GM23338 (cell line): ENCODE measurements at regions not wholly inside any gene's neighbourhood (a gene's known extent, or its start where the extent isn't known, plus 50 kb on each side); places are given as distances from the start of the nearest gene placed in this dataset.
"Not testable (repeated sequence)": the region's sequence is repeated elsewhere in the genome, so short reads cannot be mapped to it uniquely, and the experiment has no call there.

Experiments
- ATAC-seq: fragments of 200-7000 bp; cut with Tn5 transposase; 3 replicates; pipeline ENCODE4 v1.9.1; 2020
- DNase-seq: peaks from one replicate; pipeline ENCODE4 v3.0.0-alpha.2; 2015; ENCODE audit warnings: low spot score
- H2AFZ ChIP-seq: fragments of 200-600 bp; sonication (generic); 2 replicates; pipeline ENCODE4 v1.8.0; 2016; ENCODE audit warnings: antibody characterized with exemption, mild to moderate bottlenecking, moderate library complexity
- H3F3A ChIP-seq: fragments of 200-600 bp; sonication (generic); replicated peaks from 2 replicates; pipeline ENCODE4 v1.8.0; 2017; ENCODE audit warnings: antibody characterized with exemption, mixed run types, low read depth
- H3K27ac ChIP-seq: fragments of 200-600 bp; sonication (generic); 2 replicates; pipeline ENCODE4 v1.6.1; 2016; ENCODE audit warnings: low read depth
- H3K27me3 ChIP-seq: fragments of 200-600 bp; sonication (generic); 2 replicates; pipeline ENCODE4 v1.8.0; 2016; ENCODE audit warnings: mild to moderate bottlenecking, mixed run types, moderate library complexity; ENCODE audit not compliant: insufficient read depth
- H3K36me3 ChIP-seq: fragments of 200-600 bp; sonication (generic); 2 replicates; pipeline ENCODE4 v1.8.0; 2016; ENCODE audit warnings: mild to moderate bottlenecking; ENCODE audit not compliant: insufficient read depth
- H3K4me1 ChIP-seq: fragments of 200-600 bp; sonication (generic); 2 replicates; pipeline ENCODE4 v1.8.0; 2016; ENCODE audit warnings: mild to moderate bottlenecking, moderate library complexity; ENCODE audit not compliant: insufficient read depth
- H3K4me2 ChIP-seq: fragments of 200-600 bp; sonication (generic); 2 replicates; pipeline ENCODE4 v1.7.1; 2017; ENCODE audit warnings: mixed run types
- H3K4me3 ChIP-seq: fragments of 200-600 bp; sonication (generic); 2 replicates; pipeline ENCODE4 v1.6.1; 2016; ENCODE audit warnings: mixed run types
- H3K79me2 ChIP-seq: fragments of 200-600 bp; sonication (generic); replicated peaks from 2 replicates; pipeline ENCODE4 v1.8.0; 2017; ENCODE audit warnings: mild to moderate bottlenecking; ENCODE audit not compliant: insufficient read depth
- H3K9me2 ChIP-seq: fragments of 200-600 bp; sonication (generic); 2 replicates; pipeline ENCODE4 v1.8.0; 2017; ENCODE audit not compliant: insufficient read depth
- H4K20me1 ChIP-seq: fragments of 200-600 bp; sonication (generic); replicated peaks from 2 replicates; pipeline ENCODE4 v1.8.0; 2017; ENCODE audit warnings: mild to moderate bottlenecking; ENCODE audit not compliant: insufficient read depth
- H3K27ac Mint-ChIP-seq: 2 replicates; pipeline ENCODE4 v1.8.0; 2020; ENCODE audit warnings: inconsistent platforms, mild to moderate bottlenecking, moderate library complexity, mixed read lengths
- H3K27me3 Mint-ChIP-seq: 3 replicates; pipeline ENCODE4 v1.8.0; 2022; ENCODE audit warnings: low read depth, mild to moderate bottlenecking, moderate library complexity, mixed read lengths, inconsistent platforms; ENCODE audit not compliant: insufficient read depth, poor library complexity
- H3K36me3 Mint-ChIP-seq: 3 replicates; pipeline ENCODE4 v1.8.0; 2021; ENCODE audit warnings: low read depth, mild to moderate bottlenecking, inconsistent platforms, moderate library complexity, mixed read lengths
- H3K4me1 Mint-ChIP-seq: 3 replicates; pipeline ENCODE4 v1.8.0; 2020; ENCODE audit warnings: mild to moderate bottlenecking, inconsistent platforms, mixed read lengths
- H3K4me3 Mint-ChIP-seq: 3 replicates; pipeline ENCODE4 v1.8.0; 2021; ENCODE audit warnings: moderate library complexity, mild to moderate bottlenecking, inconsistent platforms, mixed read lengths
- H3K9me3 Mint-ChIP-seq: 3 replicates; pipeline ENCODE4 v1.8.0; 2020; ENCODE audit warnings: moderate library complexity, mild to moderate bottlenecking, inconsistent platforms, mixed read lengths
- CREB1 ChIP-seq: fragments of 250-450 bp; sonication (Bioruptor Pico); IDR thresholded peaks from 2 replicates; pipeline ENCODE4 v1.5.0; 2020; ENCODE audit warnings: low read depth, mild to moderate bottlenecking, moderate library complexity
- EZH2 ChIP-seq: fragments of 200-600 bp; sonication (generic); IDR thresholded peaks from one replicate; pipeline ENCODE4 v1.8.0; 2017; ENCODE audit warnings: antibody characterized with exemption, mild to moderate bottlenecking, low read depth; ENCODE audit not compliant: unreplicated experiment
- EZH2phosphoT487 ChIP-seq: fragments of 200-600 bp; sonication (generic); IDR thresholded peaks from one replicate; pipeline ENCODE4 v1.8.1; 2018; ENCODE audit warnings: antibody characterized with exemption; ENCODE audit not compliant: unreplicated experiment
- POLR2AphosphoS5 ChIP-seq: IDR thresholded peaks from 2 replicates; pipeline ENCODE4 v1.6.1; 2016; ENCODE audit warnings: antibody characterized with exemption, low read depth
- STAT1 ChIP-seq: IDR thresholded peaks from one replicate; pipeline ENCODE4 v1.6.1; 2016; ENCODE audit warnings: antibody characterized with exemption; ENCODE audit not compliant: unreplicated experiment
- ZNF114 ChIP-seq: fragments of 250-450 bp; sonication (Bioruptor Pico); IDR thresholded peaks from 2 replicates; pipeline ENCODE4 v1.5.0; 2020; ENCODE audit warnings: mild to moderate bottlenecking, moderate library complexity
- ZNF331 ChIP-seq: fragments of 250-450 bp; sonication (Bioruptor Pico); IDR thresholded peaks from 2 replicates; pipeline ENCODE4 v1.5.0; 2020; ENCODE audit warnings: low read depth, mild to moderate bottlenecking, moderate library complexity
- TF ChIP-seq, protein P1 (sequence below), 2 experiments: fragments of 200-600 bp in 1 of 2; sonication (generic) in 1 of 2; conservative IDR thresholded peaks; 2 replicates each; pipeline versions ENCODE4 v1.5.1 to v1.6.1; 2016 to 2017; ENCODE audit warnings: antibody characterized with exemption in 2 of 2, low read depth in 2 of 2, mild to moderate bottlenecking in 2 of 2, moderate library complexity in 1 of 2
- TF ChIP-seq, protein P2 (sequence below): IDR thresholded peaks from one replicate; pipeline ENCODE4 v1.6.1; 2018; ENCODE audit warnings: antibody characterized with exemption; ENCODE audit not compliant: unreplicated experiment
- TF ChIP-seq, protein P3 (sequence below): IDR thresholded peaks from 2 replicates; pipeline ENCODE4 v1.6.1; 2016; ENCODE audit warnings: antibody characterized with exemption

DNA sequence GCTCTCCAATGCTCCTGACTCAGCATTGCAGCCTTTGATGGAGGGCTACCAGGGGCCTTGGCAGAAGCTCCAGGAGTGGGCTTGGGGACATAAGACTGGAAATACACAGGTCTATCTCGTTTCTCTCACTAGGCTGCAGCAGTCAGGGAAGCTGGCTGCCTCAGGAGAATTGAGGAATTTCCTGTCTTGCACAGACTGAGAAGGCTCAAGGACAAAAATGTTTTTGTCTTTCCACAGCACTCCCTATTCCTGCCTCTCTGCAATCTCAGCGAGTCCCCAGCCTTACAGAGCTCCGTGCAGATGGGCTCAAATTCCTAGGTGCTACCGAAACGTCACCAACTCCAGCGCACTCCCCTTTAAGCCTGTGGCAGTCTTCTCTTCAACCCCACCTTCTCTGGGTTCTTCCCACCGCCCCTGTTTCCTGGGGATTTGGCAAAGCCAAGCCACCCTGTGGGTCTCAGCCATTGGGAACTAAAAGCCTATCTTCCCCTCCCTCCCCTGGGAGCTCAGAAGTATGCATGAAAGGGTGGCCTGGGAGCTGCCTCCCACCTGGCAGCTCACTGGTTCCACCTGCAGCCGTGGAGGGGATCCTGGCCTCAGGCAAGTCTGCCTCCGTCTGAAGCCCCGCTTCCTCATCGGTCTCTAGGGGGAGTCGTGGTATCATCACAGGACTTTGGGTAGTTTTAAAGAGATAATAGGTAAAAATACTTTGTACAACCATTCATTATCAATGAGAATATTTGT lies 322.6 kb upstream of the FRG2C start (continued):
- TF ChIP-seq EZH2phosphoT487: no peak

DNA sequence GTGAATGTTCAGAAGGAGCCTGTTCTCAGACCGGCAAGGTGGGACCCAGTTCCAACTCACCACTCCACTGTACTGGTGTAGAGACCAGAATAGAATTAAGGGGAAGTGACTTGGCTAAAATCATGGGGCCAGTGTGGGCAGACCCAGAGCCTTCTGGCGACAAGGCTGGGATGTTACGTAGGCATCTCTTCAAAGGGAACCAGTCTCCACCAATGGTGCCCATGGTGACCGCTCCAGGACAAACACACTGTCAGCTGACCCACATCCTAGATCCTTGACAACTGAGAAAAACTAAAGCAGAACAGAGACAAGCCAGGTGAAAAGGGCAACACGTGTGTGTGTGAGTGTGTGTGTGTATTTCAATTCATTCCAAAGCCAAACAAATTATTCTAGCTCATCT lies 321.7 kb upstream of the FRG2C start:
- Histone ChIP-seq H3K9me2 (no peaks in the 10 kb centered on the region), H4K20me1 (no peaks in the 10 kb centered on the region), H2AFZ (no peak overlapping the region), H3K4me2 (no peak overlapping the region), H3K27me3 (no peaks in the 10 kb centered on the region), H3K4me1 (no peaks in the 10 kb centered on the region), H3K36me3 (no peaks in the 10 kb centered on the region), H3F3A (no peaks in the 10 kb centered on the region), H3K79me2 (no peaks in the 10 kb centered on the region), H3K4me3 (no peak overlapping the region), H3K27ac (no peak overlapping the region)
- Mint-ChIP-seq H3K36me3 (no peaks in the 10 kb centered on the region), H3K27me3 (no peaks in the 10 kb centered on the region), H3K27ac (no peak overlapping the region), H3K4me1 (peaks cover 10% of the 10 kb centered on the region; the same call in 2 of the 3 replicates), H3K4me3 (no peak overlapping the region), H3K9me3 (no peaks in the 10 kb centered on the region; the same call in 1 of the 3 replicates)
- TF ChIP-seq, protein P1, sequence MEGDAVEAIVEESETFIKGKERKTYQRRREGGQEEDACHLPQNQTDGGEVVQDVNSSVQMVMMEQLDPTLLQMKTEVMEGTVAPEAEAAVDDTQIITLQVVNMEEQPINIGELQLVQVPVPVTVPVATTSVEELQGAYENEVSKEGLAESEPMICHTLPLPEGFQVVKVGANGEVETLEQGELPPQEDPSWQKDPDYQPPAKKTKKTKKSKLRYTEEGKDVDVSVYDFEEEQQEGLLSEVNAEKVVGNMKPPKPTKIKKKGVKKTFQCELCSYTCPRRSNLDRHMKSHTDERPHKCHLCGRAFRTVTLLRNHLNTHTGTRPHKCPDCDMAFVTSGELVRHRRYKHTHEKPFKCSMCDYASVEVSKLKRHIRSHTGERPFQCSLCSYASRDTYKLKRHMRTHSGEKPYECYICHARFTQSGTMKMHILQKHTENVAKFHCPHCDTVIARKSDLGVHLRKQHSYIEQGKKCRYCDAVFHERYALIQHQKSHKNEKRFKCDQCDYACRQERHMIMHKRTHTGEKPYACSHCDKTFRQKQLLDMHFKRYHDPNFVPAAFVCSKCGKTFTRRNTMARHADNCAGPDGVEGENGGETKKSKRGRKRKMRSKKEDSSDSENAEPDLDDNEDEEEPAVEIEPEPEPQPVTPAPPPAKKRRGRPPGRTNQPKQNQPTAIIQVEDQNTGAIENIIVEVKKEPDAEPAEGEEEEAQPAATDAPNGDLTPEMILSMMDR (conservative IDR thresholded peaks at IDR 0.05; ENCODE audit: low read depth in 2 of 2): no peak
- TF ChIP-seq, protein P2, sequence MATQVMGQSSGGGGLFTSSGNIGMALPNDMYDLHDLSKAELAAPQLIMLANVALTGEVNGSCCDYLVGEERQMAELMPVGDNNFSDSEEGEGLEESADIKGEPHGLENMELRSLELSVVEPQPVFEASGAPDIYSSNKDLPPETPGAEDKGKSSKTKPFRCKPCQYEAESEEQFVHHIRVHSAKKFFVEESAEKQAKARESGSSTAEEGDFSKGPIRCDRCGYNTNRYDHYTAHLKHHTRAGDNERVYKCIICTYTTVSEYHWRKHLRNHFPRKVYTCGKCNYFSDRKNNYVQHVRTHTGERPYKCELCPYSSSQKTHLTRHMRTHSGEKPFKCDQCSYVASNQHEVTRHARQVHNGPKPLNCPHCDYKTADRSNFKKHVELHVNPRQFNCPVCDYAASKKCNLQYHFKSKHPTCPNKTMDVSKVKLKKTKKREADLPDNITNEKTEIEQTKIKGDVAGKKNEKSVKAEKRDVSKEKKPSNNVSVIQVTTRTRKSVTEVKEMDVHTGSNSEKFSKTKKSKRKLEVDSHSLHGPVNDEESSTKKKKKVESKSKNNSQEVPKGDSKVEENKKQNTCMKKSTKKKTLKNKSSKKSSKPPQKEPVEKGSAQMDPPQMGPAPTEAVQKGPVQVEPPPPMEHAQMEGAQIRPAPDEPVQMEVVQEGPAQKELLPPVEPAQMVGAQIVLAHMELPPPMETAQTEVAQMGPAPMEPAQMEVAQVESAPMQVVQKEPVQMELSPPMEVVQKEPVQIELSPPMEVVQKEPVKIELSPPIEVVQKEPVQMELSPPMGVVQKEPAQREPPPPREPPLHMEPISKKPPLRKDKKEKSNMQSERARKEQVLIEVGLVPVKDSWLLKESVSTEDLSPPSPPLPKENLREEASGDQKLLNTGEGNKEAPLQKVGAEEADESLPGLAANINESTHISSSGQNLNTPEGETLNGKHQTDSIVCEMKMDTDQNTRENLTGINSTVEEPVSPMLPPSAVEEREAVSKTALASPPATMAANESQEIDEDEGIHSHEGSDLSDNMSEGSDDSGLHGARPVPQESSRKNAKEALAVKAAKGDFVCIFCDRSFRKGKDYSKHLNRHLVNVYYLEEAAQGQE: no peak
- TF ChIP-seq ZNF114 (CRISPR knock-in tag) (no peak), ZNF331 (no peak), EZH2 (no peak), EZH2phosphoT487 (no peak), POLR2AphosphoS5 (no peak), STAT1 (no peak), CREB1 (no peak)
- TF ChIP-seq, protein P3, sequence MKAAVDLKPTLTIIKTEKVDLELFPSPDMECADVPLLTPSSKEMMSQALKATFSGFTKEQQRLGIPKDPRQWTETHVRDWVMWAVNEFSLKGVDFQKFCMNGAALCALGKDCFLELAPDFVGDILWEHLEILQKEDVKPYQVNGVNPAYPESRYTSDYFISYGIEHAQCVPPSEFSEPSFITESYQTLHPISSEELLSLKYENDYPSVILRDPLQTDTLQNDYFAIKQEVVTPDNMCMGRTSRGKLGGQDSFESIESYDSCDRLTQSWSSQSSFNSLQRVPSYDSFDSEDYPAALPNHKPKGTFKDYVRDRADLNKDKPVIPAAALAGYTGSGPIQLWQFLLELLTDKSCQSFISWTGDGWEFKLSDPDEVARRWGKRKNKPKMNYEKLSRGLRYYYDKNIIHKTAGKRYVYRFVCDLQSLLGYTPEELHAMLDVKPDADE: no peak
- no peak for ATAC-seq
- DNase-seq: no peak

DNA sequence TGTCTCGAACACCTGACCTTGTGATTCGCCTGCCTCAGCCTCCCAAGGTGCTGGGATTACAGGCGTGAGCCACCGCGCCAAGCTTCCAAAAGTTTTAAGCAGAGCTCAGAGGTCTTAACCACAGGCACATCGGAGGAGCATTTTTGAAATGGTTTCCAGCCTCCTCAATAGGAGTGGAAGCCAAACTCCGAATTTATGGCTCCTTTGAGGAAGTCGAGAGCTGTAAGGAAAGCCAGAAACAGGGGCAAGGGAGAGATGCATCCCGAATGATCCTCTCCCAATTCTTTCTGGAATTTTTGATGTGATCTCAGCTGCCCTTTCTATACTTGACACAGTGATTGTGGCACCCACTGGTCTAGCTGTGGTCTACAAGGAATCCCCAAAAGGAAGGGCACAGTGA lies 313.6 kb upstream of the FRG2C start:
- not testable (repeated sequence) for H3K4me1 Mint-ChIP-seq, H3K36me3 Mint-ChIP-seq, H3K27ac Mint-ChIP-seq, H3K36me3 ChIP-seq, H3K27me3 Mint-ChIP-seq, H3K4me3 ChIP-seq, H3K4me1 ChIP-seq, H3F3A ChIP-seq, H4K20me1 ChIP-seq, ATAC-seq, H3K9me3 Mint-ChIP-seq, H3K4me2 ChIP-seq, H3K27me3 ChIP-seq, DNase-seq, H3K27ac ChIP-seq, H3K4me3 Mint-ChIP-seq, H3K9me2 ChIP-seq, H3K79me2 ChIP-seq, H2AFZ ChIP-seq
